Uterus (tissue), 2 donors: ENCODE measurements at regions not wholly inside any gene's neighbourhood (a gene's known extent, or its start where the extent isn't known, plus 50 kb on each side); places are given as distances from the start of the nearest gene placed in this dataset.

Experiments
- POLR2A ChIP-seq, 2 donors: fragments of 450-650 bp; IDR thresholded peaks; one replicate each; pipeline ENCODE4 v1.6.1; 2016; ENCODE audit warnings: antibody characterized with exemption in 2 of 2, mild to moderate bottlenecking in 1 of 2, moderate library complexity in 1 of 2
- TF ChIP-seq, protein P1 (sequence below), 4 experiments: fragments of 200-600 bp in 2 of 4; fragments of 450-650 bp in 2 of 4; sonication (generic) in 2 of 4; IDR thresholded peaks; one replicate each; pipeline ENCODE4 v1.5.1; 2016 to 2019; ENCODE audit warnings: antibody characterized with exemption in 4 of 4, mild to moderate bottlenecking in 2 of 4, moderate library complexity in 1 of 4

DNA sequence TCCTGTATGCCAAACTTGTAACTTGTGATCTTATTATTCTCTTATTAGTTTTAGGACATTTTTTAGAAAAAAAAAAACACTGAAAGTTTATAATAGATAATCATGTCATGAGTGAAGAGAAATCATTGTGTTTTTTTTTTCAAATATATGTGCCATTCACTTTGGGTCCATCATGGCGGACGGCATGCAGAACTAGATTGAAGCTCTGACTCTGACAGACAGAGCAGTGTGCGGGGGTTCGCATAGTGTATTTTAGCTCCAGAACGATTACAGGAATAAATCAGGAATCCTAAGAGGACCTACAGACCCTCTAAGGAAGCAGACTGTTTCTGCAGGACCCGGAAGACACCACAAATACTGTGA lies 484.4 kb upstream of the REG3G start:
- TF ChIP-seq, protein P1, sequence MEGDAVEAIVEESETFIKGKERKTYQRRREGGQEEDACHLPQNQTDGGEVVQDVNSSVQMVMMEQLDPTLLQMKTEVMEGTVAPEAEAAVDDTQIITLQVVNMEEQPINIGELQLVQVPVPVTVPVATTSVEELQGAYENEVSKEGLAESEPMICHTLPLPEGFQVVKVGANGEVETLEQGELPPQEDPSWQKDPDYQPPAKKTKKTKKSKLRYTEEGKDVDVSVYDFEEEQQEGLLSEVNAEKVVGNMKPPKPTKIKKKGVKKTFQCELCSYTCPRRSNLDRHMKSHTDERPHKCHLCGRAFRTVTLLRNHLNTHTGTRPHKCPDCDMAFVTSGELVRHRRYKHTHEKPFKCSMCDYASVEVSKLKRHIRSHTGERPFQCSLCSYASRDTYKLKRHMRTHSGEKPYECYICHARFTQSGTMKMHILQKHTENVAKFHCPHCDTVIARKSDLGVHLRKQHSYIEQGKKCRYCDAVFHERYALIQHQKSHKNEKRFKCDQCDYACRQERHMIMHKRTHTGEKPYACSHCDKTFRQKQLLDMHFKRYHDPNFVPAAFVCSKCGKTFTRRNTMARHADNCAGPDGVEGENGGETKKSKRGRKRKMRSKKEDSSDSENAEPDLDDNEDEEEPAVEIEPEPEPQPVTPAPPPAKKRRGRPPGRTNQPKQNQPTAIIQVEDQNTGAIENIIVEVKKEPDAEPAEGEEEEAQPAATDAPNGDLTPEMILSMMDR (IDR thresholded peaks at IDR 0.05) = no peak
- TF ChIP-seq POLR2A (IDR thresholded peaks at IDR 0.05) = no peak
